Astrocyte (in vitro differentiated cells and primary cell): ENCODE measurements at regions not wholly inside any gene's neighbourhood (a gene's known extent, or its start where the extent isn't known, plus 50 kb on each side); places are given as distances from the start of the nearest gene placed in this dataset.
"Not testable (repeated sequence)": the region's sequence is repeated elsewhere in the genome, so short reads cannot be mapped to it uniquely, and the experiment has no call there.

ENCODE experiments used
- DNase-seq: peaks from one replicate; pipeline ENCODE4 v3.0.0-alpha.2; 2010; ENCODE audit warnings: low read depth
- FAIRE-seq: peaks from 2 replicates; lab custom pipeline; 2011; peaks lifted over from hg19 to GRCh38; lab: Jason Lieb, UNC
- H2AFZ ChIP-seq: 2 replicates; pipeline ENCODE4 v1.6.0; 2012; ENCODE audit warnings: low read depth, low read length, inconsistent platforms
- H3K27ac ChIP-seq: 2 replicates; pipeline ENCODE4 v1.5.1; 2011; ENCODE audit warnings: low read depth, low read length, inconsistent platforms
- H3K27me3 ChIP-seq: 2 replicates; pipeline ENCODE4 v1.6.0; 2011; ENCODE audit warnings: low read length, inconsistent platforms; ENCODE audit not compliant: insufficient read depth
- H3K36me3 ChIP-seq: 2 replicates; pipeline ENCODE4 v1.5.1; 2011; ENCODE audit warnings: low read length, inconsistent platforms; ENCODE audit not compliant: insufficient read depth
- H3K4me1 ChIP-seq: 2 replicates; pipeline ENCODE4 v1.5.1; 2011; ENCODE audit warnings: low read length, inconsistent platforms; ENCODE audit not compliant: insufficient read depth
- H3K4me2 ChIP-seq: 2 replicates; pipeline ENCODE4 v1.6.0; 2012; ENCODE audit warnings: low read length, inconsistent platforms
- H3K4me3 ChIP-seq: 2 replicates; pipeline ENCODE4 v1.5.1; 2011; ENCODE audit warnings: low read depth, mild to moderate bottlenecking, low read length, inconsistent platforms; ENCODE audit not compliant: insufficient read depth
- H3K79me2 ChIP-seq: 2 replicates; pipeline ENCODE4 v1.6.0; 2012; ENCODE audit warnings: mild to moderate bottlenecking, low read length, inconsistent platforms; ENCODE audit not compliant: insufficient read depth
- H3K9ac ChIP-seq: 2 replicates; pipeline ENCODE4 v1.6.0; 2012; ENCODE audit warnings: mild to moderate bottlenecking, low read length, inconsistent platforms
- H3K9me3 ChIP-seq: 2 replicates; pipeline ENCODE4 v1.5.1; 2012; ENCODE audit warnings: low read depth, mild to moderate bottlenecking, low read length, inconsistent platforms; ENCODE audit not compliant: insufficient read depth
- H4K20me1 ChIP-seq: 2 replicates; pipeline ENCODE4 v1.6.0; 2012; ENCODE audit warnings: low read length, inconsistent platforms; ENCODE audit not compliant: insufficient read depth
- H3K27ac Mint-ChIP-seq: one replicate; pipeline ENCODE4 v1.8.0; 2021; ENCODE audit warnings: mild to moderate bottlenecking, mixed read lengths; ENCODE audit not compliant: unreplicated experiment
- H3K27me3 Mint-ChIP-seq: one replicate; pipeline ENCODE4 v1.8.0; 2021; ENCODE audit warnings: low read depth, mixed read lengths; ENCODE audit not compliant: unreplicated experiment
- H3K36me3 Mint-ChIP-seq: one replicate; pipeline ENCODE4 v1.8.0; 2021; ENCODE audit warnings: low read depth, mixed read lengths; ENCODE audit not compliant: unreplicated experiment
- H3K4me1 Mint-ChIP-seq: one replicate; pipeline ENCODE4 v1.8.0; 2021; ENCODE audit warnings: low read depth, mixed read lengths; ENCODE audit not compliant: unreplicated experiment
- H3K4me3 Mint-ChIP-seq: one replicate; pipeline ENCODE4 v1.8.0; 2021; ENCODE audit warnings: mild to moderate bottlenecking, moderate library complexity, mixed read lengths; ENCODE audit not compliant: unreplicated experiment
- H3K9me3 Mint-ChIP-seq: one replicate; pipeline ENCODE4 v1.8.0; 2021; ENCODE audit warnings: mild to moderate bottlenecking, mixed read lengths; ENCODE audit not compliant: unreplicated experiment
- CTCF ChIP-seq: IDR thresholded peaks from 2 replicates; pipeline ENCODE4 v1.5.1; 2011; ENCODE audit warnings: low read depth, mild to moderate bottlenecking, inconsistent platforms, low read length, moderate library complexity; ENCODE audit not compliant: insufficient read depth
- EZH2 ChIP-seq: IDR thresholded peaks from 2 replicates; pipeline ENCODE4 v1.6.1; 2012; ENCODE audit warnings: mild to moderate bottlenecking, low read length, inconsistent platforms; ENCODE audit not compliant: insufficient read depth

- Histone ChIP-seq H3K27ac (no peak overlapping the region), H3K4me2 (no peak overlapping the region), H3K9me3 (peaks cover 3% of the 10 kb centered on the region), H3K79me2 (no peaks in the 10 kb centered on the region), H3K9ac (no peak overlapping the region), H4K20me1 (no peaks in the 10 kb centered on the region), H3K4me1 (no peaks in the 10 kb centered on the region), H3K4me3 (no peak overlapping the region), H3K36me3 (no peaks in the 10 kb centered on the region), H2AFZ (no peak overlapping the region), H3K27me3 (no peaks in the 10 kb centered on the region)
- H3K4me3 Mint-ChIP-seq = no peak overlapping the region
- H3K27me3 Mint-ChIP-seq = no peaks in the 10 kb centered on the region
- no peaks in the 10 kb centered on the region for H3K4me1 Mint-ChIP-seq
- FAIRE-seq (no peak), DNase-seq (no peak)
- no peak for TF ChIP-seq EZH2
- TF ChIP-seq CTCF = no peak
- H3K9me3 Mint-ChIP-seq = peaks cover 5% of the 10 kb centered on the region
- H3K36me3 Mint-ChIP-seq = no peaks in the 10 kb centered on the region
- no peak overlapping the region for H3K27ac Mint-ChIP-seq
Measured at GRCh38 chr19:20470345-20471135, 95.0 kb downstream of the ZNF737 start.

GRCh38 chr19:20466638-20466990, 99.0 kb downstream of the ZNF737 start:
- H3K4me1 ChIP-seq, H3K27me3 Mint-ChIP-seq, H2AFZ ChIP-seq, DNase-seq, H3K9ac ChIP-seq, H3K79me2 ChIP-seq, H3K9me3 Mint-ChIP-seq, FAIRE-seq, H3K27ac Mint-ChIP-seq, H3K4me3 Mint-ChIP-seq, H3K36me3 Mint-ChIP-seq, H3K27ac ChIP-seq, H3K27me3 ChIP-seq, H3K4me1 Mint-ChIP-seq, H3K4me3 ChIP-seq, H4K20me1 ChIP-seq, H3K9me3 ChIP-seq, H3K4me2 ChIP-seq, H3K36me3 ChIP-seq: not testable (repeated sequence)

- not testable (repeated sequence) for H3K36me3 ChIP-seq, H3K4me2 ChIP-seq, H4K20me1 ChIP-seq, H3K9me3 ChIP-seq, FAIRE-seq, H3K27me3 Mint-ChIP-seq, H2AFZ ChIP-seq, H3K4me1 ChIP-seq, H3K27ac Mint-ChIP-seq, H3K79me2 ChIP-seq, H3K4me3 ChIP-seq, H3K36me3 Mint-ChIP-seq, H3K27me3 ChIP-seq, H3K4me3 Mint-ChIP-seq, H3K9me3 Mint-ChIP-seq, H3K9ac ChIP-seq, H3K4me1 Mint-ChIP-seq, DNase-seq, H3K27ac ChIP-seq
Measured at GRCh38 chr19:20465922-20466637, 99.5 kb downstream of the ZNF737 start.
